GM23338 (cell line): ENCODE measurements at regions not wholly inside any gene's neighbourhood (a gene's known extent, or its start where the extent isn't known, plus 50 kb on each side); places are given as distances from the start of the nearest gene placed in this dataset.
"Not testable (repeated sequence)": the region's sequence is repeated elsewhere in the genome, so short reads cannot be mapped to it uniquely, and the experiment has no call there.

Experiments used
- ATAC-seq: fragments of 200-7000 bp; cut with Tn5 transposase; 3 replicates; pipeline ENCODE4 v1.9.1; 2020
- DNase-seq: peaks from one replicate; pipeline ENCODE4 v3.0.0-alpha.2; 2015; ENCODE audit warnings: low spot score
- H2AFZ ChIP-seq: fragments of 200-600 bp; sonication (generic); 2 replicates; pipeline ENCODE4 v1.8.0; 2016; ENCODE audit warnings: antibody characterized with exemption, mild to moderate bottlenecking, moderate library complexity
- H3F3A ChIP-seq: fragments of 200-600 bp; sonication (generic); replicated peaks from 2 replicates; pipeline ENCODE4 v1.8.0; 2017; ENCODE audit warnings: antibody characterized with exemption, mixed run types, low read depth
- H3K27ac ChIP-seq: fragments of 200-600 bp; sonication (generic); 2 replicates; pipeline ENCODE4 v1.6.1; 2016; ENCODE audit warnings: low read depth
- H3K27me3 ChIP-seq: fragments of 200-600 bp; sonication (generic); 2 replicates; pipeline ENCODE4 v1.8.0; 2016; ENCODE audit warnings: mild to moderate bottlenecking, mixed run types, moderate library complexity; ENCODE audit not compliant: insufficient read depth
- H3K36me3 ChIP-seq: fragments of 200-600 bp; sonication (generic); 2 replicates; pipeline ENCODE4 v1.8.0; 2016; ENCODE audit warnings: mild to moderate bottlenecking; ENCODE audit not compliant: insufficient read depth
- H3K4me1 ChIP-seq: fragments of 200-600 bp; sonication (generic); 2 replicates; pipeline ENCODE4 v1.8.0; 2016; ENCODE audit warnings: mild to moderate bottlenecking, moderate library complexity; ENCODE audit not compliant: insufficient read depth
- H3K4me2 ChIP-seq: fragments of 200-600 bp; sonication (generic); 2 replicates; pipeline ENCODE4 v1.7.1; 2017; ENCODE audit warnings: mixed run types
- H3K4me3 ChIP-seq: fragments of 200-600 bp; sonication (generic); 2 replicates; pipeline ENCODE4 v1.6.1; 2016; ENCODE audit warnings: mixed run types
- H3K79me2 ChIP-seq: fragments of 200-600 bp; sonication (generic); replicated peaks from 2 replicates; pipeline ENCODE4 v1.8.0; 2017; ENCODE audit warnings: mild to moderate bottlenecking; ENCODE audit not compliant: insufficient read depth
- H3K9me2 ChIP-seq: fragments of 200-600 bp; sonication (generic); 2 replicates; pipeline ENCODE4 v1.8.0; 2017; ENCODE audit not compliant: insufficient read depth
- H4K20me1 ChIP-seq: fragments of 200-600 bp; sonication (generic); replicated peaks from 2 replicates; pipeline ENCODE4 v1.8.0; 2017; ENCODE audit warnings: mild to moderate bottlenecking; ENCODE audit not compliant: insufficient read depth
- H3K27ac Mint-ChIP-seq: 2 replicates; pipeline ENCODE4 v1.8.0; 2020; ENCODE audit warnings: inconsistent platforms, mild to moderate bottlenecking, moderate library complexity, mixed read lengths
- H3K27me3 Mint-ChIP-seq: 3 replicates; pipeline ENCODE4 v1.8.0; 2022; ENCODE audit warnings: low read depth, mild to moderate bottlenecking, moderate library complexity, mixed read lengths, inconsistent platforms; ENCODE audit not compliant: insufficient read depth, poor library complexity
- H3K36me3 Mint-ChIP-seq: 3 replicates; pipeline ENCODE4 v1.8.0; 2021; ENCODE audit warnings: low read depth, mild to moderate bottlenecking, inconsistent platforms, moderate library complexity, mixed read lengths
- H3K4me1 Mint-ChIP-seq: 3 replicates; pipeline ENCODE4 v1.8.0; 2020; ENCODE audit warnings: mild to moderate bottlenecking, inconsistent platforms, mixed read lengths
- H3K4me3 Mint-ChIP-seq: 3 replicates; pipeline ENCODE4 v1.8.0; 2021; ENCODE audit warnings: moderate library complexity, mild to moderate bottlenecking, inconsistent platforms, mixed read lengths
- H3K9me3 Mint-ChIP-seq: 3 replicates; pipeline ENCODE4 v1.8.0; 2020; ENCODE audit warnings: moderate library complexity, mild to moderate bottlenecking, inconsistent platforms, mixed read lengths
- CREB1 ChIP-seq: fragments of 250-450 bp; sonication (Bioruptor Pico); IDR thresholded peaks from 2 replicates; pipeline ENCODE4 v1.5.0; 2020; ENCODE audit warnings: low read depth, mild to moderate bottlenecking, moderate library complexity
- EZH2 ChIP-seq: fragments of 200-600 bp; sonication (generic); IDR thresholded peaks from one replicate; pipeline ENCODE4 v1.8.0; 2017; ENCODE audit warnings: antibody characterized with exemption, mild to moderate bottlenecking, low read depth; ENCODE audit not compliant: unreplicated experiment
- JUNB ChIP-seq: IDR thresholded peaks from one replicate; pipeline ENCODE4 v1.6.1; 2016; ENCODE audit warnings: antibody characterized with exemption; ENCODE audit not compliant: unreplicated experiment
- NANOG ChIP-seq: IDR thresholded peaks from 2 replicates; pipeline ENCODE4 v1.6.1; 2016; ENCODE audit warnings: antibody characterized with exemption, borderline replicate concordance
- TF ChIP-seq, protein P1 (sequence below), 2 experiments: fragments of 200-600 bp in 1 of 2; sonication (generic) in 1 of 2; conservative IDR thresholded peaks; 2 replicates each; pipeline versions ENCODE4 v1.5.1 to v1.6.1; 2016 to 2017; ENCODE audit warnings: antibody characterized with exemption in 2 of 2, low read depth in 2 of 2, mild to moderate bottlenecking in 2 of 2, moderate library complexity in 1 of 2

GRCh38 chr17:14518919-14519318 is 218.0 kb downstream of the HS3ST3B1 start:
- not testable (repeated sequence) for H3K36me3 Mint-ChIP-seq, ATAC-seq

DNA sequence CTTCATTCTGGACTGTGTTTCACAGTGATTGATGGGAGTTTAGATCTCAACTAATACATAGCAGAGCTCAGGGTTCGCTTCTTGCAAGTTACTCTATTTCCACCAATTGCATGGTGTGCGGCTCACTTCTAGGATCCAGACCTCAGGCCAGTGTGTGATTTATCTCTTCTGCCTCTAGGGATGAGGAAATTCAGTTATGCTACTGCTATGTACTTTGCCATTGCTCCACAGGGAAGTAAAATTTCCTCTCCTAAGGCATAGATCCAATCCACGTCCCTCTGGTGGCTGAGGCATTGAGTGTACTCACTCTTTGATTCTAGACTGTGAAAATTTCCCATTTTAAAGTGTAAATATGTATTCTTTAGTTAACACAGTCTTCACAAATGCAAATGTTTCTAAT is 214.1 kb downstream of the HS3ST3B1 start:
- TF ChIP-seq CREB1 (CRISPR knock-in tag) = no peak
- TF ChIP-seq, protein P1, sequence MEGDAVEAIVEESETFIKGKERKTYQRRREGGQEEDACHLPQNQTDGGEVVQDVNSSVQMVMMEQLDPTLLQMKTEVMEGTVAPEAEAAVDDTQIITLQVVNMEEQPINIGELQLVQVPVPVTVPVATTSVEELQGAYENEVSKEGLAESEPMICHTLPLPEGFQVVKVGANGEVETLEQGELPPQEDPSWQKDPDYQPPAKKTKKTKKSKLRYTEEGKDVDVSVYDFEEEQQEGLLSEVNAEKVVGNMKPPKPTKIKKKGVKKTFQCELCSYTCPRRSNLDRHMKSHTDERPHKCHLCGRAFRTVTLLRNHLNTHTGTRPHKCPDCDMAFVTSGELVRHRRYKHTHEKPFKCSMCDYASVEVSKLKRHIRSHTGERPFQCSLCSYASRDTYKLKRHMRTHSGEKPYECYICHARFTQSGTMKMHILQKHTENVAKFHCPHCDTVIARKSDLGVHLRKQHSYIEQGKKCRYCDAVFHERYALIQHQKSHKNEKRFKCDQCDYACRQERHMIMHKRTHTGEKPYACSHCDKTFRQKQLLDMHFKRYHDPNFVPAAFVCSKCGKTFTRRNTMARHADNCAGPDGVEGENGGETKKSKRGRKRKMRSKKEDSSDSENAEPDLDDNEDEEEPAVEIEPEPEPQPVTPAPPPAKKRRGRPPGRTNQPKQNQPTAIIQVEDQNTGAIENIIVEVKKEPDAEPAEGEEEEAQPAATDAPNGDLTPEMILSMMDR (conservative IDR thresholded peaks at IDR 0.05; ENCODE audit: low read depth in 2 of 2) = peak in 1 of 2 experiments; percentile 30; a peak in 2 of 4 replicates
- no peak overlapping the region for H2AFZ ChIP-seq
- peak overlapping the region; percentile 30 for H3K4me2 ChIP-seq
- no peaks in the 10 kb centered on the region for H3F3A ChIP-seq
- ATAC-seq (peak; percentile 50; the same call in 2 of the 3 replicates), DNase-seq (peak; percentile 13)
- H3K27ac Mint-ChIP-seq = no peak overlapping the region
- H3K36me3 ChIP-seq = no peaks in the 10 kb centered on the region
- no peaks in the 10 kb centered on the region for H3K36me3 Mint-ChIP-seq
- peaks cover 21% of the 10 kb centered on the region for H3K4me1 ChIP-seq
- H3K9me2 ChIP-seq = peaks cover 3% of the 10 kb centered on the region; the same call in 1 of the 2 replicates
- peaks cover 12% of the 10 kb centered on the region; the same call in 2 of the 3 replicates for H3K4me1 Mint-ChIP-seq
- H3K27ac ChIP-seq = no peak overlapping the region
- no peaks in the 10 kb centered on the region for H3K27me3 ChIP-seq
- H3K9me3 Mint-ChIP-seq = no peaks in the 10 kb centered on the region; the same call in 2 of the 3 replicates
- no peaks in the 10 kb centered on the region for H3K79me2 ChIP-seq
- no peaks in the 10 kb centered on the region for H3K27me3 Mint-ChIP-seq
- H3K4me3 Mint-ChIP-seq = no peak overlapping the region
- H3K4me3 ChIP-seq = no peak overlapping the region
- H4K20me1 ChIP-seq = no peaks in the 10 kb centered on the region

More at GRCh38 chr17:14518919-14519318, 218.0 kb downstream of the HS3ST3B1 start:
- not testable (repeated sequence) for H3K27me3 Mint-ChIP-seq, H3K4me3 Mint-ChIP-seq, H2AFZ ChIP-seq, H3F3A ChIP-seq, H3K9me3 Mint-ChIP-seq, H3K4me3 ChIP-seq, H3K9me2 ChIP-seq, H3K27me3 ChIP-seq, H4K20me1 ChIP-seq, H3K36me3 ChIP-seq, H3K4me2 ChIP-seq, H3K79me2 ChIP-seq, DNase-seq, H3K27ac ChIP-seq, H3K27ac Mint-ChIP-seq
- H3K4me1 Mint-ChIP-seq = peaks cover 15% of the 10 kb centered on the region
- H3K4me1 ChIP-seq = peaks cover 25% of the 10 kb centered on the region

DNA sequence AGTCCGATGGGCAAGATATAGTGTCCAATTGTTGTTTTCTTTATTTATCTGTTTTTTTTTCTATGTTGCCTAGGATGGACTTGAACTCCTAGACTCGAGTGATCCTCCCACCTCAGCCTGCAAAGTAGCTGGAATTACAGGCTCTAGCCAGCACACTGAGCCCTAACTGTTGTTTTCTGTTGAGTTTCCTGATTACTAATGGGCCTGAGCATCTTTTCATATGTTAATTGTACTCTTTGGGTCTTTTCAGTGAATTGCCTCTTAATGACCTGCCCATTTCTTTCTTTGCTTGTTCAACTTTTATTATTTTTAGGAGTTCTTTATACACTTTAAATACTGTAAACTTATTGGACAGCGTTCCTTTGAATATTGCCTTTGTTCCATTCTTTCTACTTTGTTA is 213.0 kb downstream of the HS3ST3B1 start:
- ATAC-seq (peak; percentile 98), DNase-seq (peak; percentile 83)
- Histone ChIP-seq H3F3A (no peaks in the 10 kb centered on the region), H3K4me2 (0 out of 2 replicates have a peak overlapping the region, but pooled peaks have one; percentile 20), H3K27me3 (no peaks in the 10 kb centered on the region), H3K36me3 (no peaks in the 10 kb centered on the region), H3K4me1 (peaks cover 21% of the 10 kb centered on the region), H2AFZ (no peak overlapping the region), H3K4me3 (no peak overlapping the region), H3K79me2 (no peaks in the 10 kb centered on the region), H3K27ac (no peak overlapping the region), H4K20me1 (no peaks in the 10 kb centered on the region), H3K9me2 (peaks cover 7% of the 10 kb centered on the region; the same call in 1 of the 2 replicates)
- peaks cover 12% of the 10 kb centered on the region; the same call in 2 of the 3 replicates for H3K4me1 Mint-ChIP-seq
- no peaks in the 10 kb centered on the region; the same call in 2 of the 3 replicates for H3K9me3 Mint-ChIP-seq
- H3K4me3 Mint-ChIP-seq = 0 out of 3 replicates have a peak overlapping the region, but pooled peaks have one; percentile 18
- no peaks in the 10 kb centered on the region for H3K27me3 Mint-ChIP-seq
- H3K27ac Mint-ChIP-seq = peak overlapping the region; percentile 82
- TF ChIP-seq EZH2 (no peak), NANOG (no peak; the same call in 1 of the 2 replicates), JUNB (no peak), CREB1 (CRISPR knock-in tag) (no peak)
- TF ChIP-seq, protein P1 (conservative IDR thresholded peaks at IDR 0.05; ENCODE audit: low read depth in 2 of 2) = no peak
- H3K36me3 Mint-ChIP-seq = no peaks in the 10 kb centered on the region
